SK-N-SH treated with all-trans-retinoic acid at 6 μM for 48 hours (cell line): ENCODE measurements at regions not wholly inside any gene's neighbourhood (a gene's known extent, or its start where the extent isn't known, plus 50 kb on each side); places are given as distances from the start of the nearest gene placed in this dataset.

Experiments
- ATAC-seq: fragments of 200-7000 bp; cut with Tn5 transposase; 3 replicates; pipeline ENCODE4 v1.9.1; 2020; ENCODE audit warnings: mild to moderate bottlenecking, moderate library complexity
- ARNTL ChIP-seq: fragments of 450-650 bp; formaldehyde crosslinking; IDR thresholded peaks from 2 replicates; pipeline ENCODE4 v1.5.0; 2020; ENCODE audit warnings: low read depth, mild to moderate bottlenecking, moderate library complexity, borderline replicate concordance
- BACH2 ChIP-seq: fragments of 250-450 bp; sonication (Bioruptor Pico); IDR thresholded peaks from 2 replicates; pipeline ENCODE4 v1.9.0; 2021; ENCODE audit warnings: mild to moderate bottlenecking, borderline replicate concordance
- CSRNP3 ChIP-seq: fragments of 250-450 bp; sonication (Bioruptor Pico); IDR thresholded peaks from 2 replicates; pipeline ENCODE4 v1.5.1; 2021; ENCODE audit warnings: mild to moderate bottlenecking, moderate library complexity
- GLIS3 ChIP-seq: fragments of 250-450 bp; sonication (Bioruptor Pico); IDR thresholded peaks from 2 replicates; pipeline ENCODE4 v1.5.0; 2020; ENCODE audit warnings: mild to moderate bottlenecking, moderate library complexity
- ISL1 ChIP-seq: fragments of 250-450 bp; sonication (Bioruptor Pico); IDR thresholded peaks from 2 replicates; pipeline ENCODE4 v2.1.2; 2022; ENCODE audit warnings: mild to moderate bottlenecking, moderate library complexity
- OSR1 ChIP-seq: fragments of 250-450 bp; sonication (Bioruptor Pico); IDR thresholded peaks from 2 replicates; pipeline ENCODE4 v1.8.0; 2022; ENCODE audit warnings: moderate library complexity, mild to moderate bottlenecking, inconsistent platforms
- PATZ1 ChIP-seq: fragments of 250-450 bp; sonication (Bioruptor Pico); IDR thresholded peaks from 2 replicates; pipeline ENCODE4 v1.8.0; 2020; ENCODE audit warnings: mild to moderate bottlenecking, moderate library complexity, borderline replicate concordance
- RARB ChIP-seq: fragments of 250-450 bp; sonication (Bioruptor Pico); IDR thresholded peaks from 2 replicates; pipeline ENCODE4 v1.8.0; 2021; ENCODE audit warnings: mild to moderate bottlenecking, moderate library complexity
- TCF4 ChIP-seq: fragments of 250-450 bp; sonication (Bioruptor Pico); IDR thresholded peaks from 2 replicates; pipeline ENCODE4 v1.8.0; 2021; ENCODE audit warnings: mild to moderate bottlenecking, moderate library complexity, borderline replicate concordance
- TOX ChIP-seq: fragments of 250-450 bp; sonication (Bioruptor Pico); IDR thresholded peaks from 2 replicates; pipeline ENCODE4 v1.8.0; 2021; ENCODE audit warnings: mild to moderate bottlenecking, moderate library complexity, borderline replicate concordance
- TSHZ2 ChIP-seq: fragments of 250-450 bp; sonication (Bioruptor Pico); IDR thresholded peaks from 2 replicates; pipeline ENCODE4 v1.5.0; 2020; ENCODE audit warnings: mild to moderate bottlenecking, moderate library complexity
- ZC3H10 ChIP-seq: fragments of 250-450 bp; sonication (Bioruptor Pico); IDR thresholded peaks from 2 replicates; pipeline ENCODE4 v1.5.1; 2021; ENCODE audit warnings: mild to moderate bottlenecking, moderate library complexity
- ZFP30 ChIP-seq: fragments of 450-650 bp; formaldehyde crosslinking; IDR thresholded peaks from 2 replicates; pipeline ENCODE4 v1.5.0; 2022; ENCODE audit warnings: mild to moderate bottlenecking, moderate library complexity
- ZNF565 ChIP-seq: fragments of 450-650 bp; formaldehyde crosslinking; conservative IDR thresholded peaks from 2 replicates; pipeline ENCODE4 v1.5.0; 2020; ENCODE audit warnings: low read depth, mild to moderate bottlenecking, moderate library complexity
- ZNF70 ChIP-seq: fragments of 450-650 bp; formaldehyde crosslinking; IDR thresholded peaks from 2 replicates; pipeline ENCODE4 v1.5.0; 2020; ENCODE audit warnings: mild to moderate bottlenecking, moderate library complexity
- ZNF8 ChIP-seq: fragments of 450-650 bp; formaldehyde crosslinking; IDR thresholded peaks from 2 replicates; pipeline ENCODE4 v1.5.0; 2020; ENCODE audit warnings: mild to moderate bottlenecking, moderate library complexity
- TF ChIP-seq, protein P1 (sequence below): fragments of 250-450 bp; sonication (Bioruptor Pico); IDR thresholded peaks from 2 replicates; pipeline ENCODE4 v1.8.0; 2021; ENCODE audit warnings: low read depth, mild to moderate bottlenecking, moderate library complexity, borderline replicate concordance
- TF ChIP-seq, protein P2 (sequence below): fragments of 250-450 bp; sonication (Bioruptor Pico); IDR thresholded peaks from 2 replicates; pipeline ENCODE4 v1.5.1; 2020; ENCODE audit warnings: low read depth, mild to moderate bottlenecking, moderate library complexity

DNA sequence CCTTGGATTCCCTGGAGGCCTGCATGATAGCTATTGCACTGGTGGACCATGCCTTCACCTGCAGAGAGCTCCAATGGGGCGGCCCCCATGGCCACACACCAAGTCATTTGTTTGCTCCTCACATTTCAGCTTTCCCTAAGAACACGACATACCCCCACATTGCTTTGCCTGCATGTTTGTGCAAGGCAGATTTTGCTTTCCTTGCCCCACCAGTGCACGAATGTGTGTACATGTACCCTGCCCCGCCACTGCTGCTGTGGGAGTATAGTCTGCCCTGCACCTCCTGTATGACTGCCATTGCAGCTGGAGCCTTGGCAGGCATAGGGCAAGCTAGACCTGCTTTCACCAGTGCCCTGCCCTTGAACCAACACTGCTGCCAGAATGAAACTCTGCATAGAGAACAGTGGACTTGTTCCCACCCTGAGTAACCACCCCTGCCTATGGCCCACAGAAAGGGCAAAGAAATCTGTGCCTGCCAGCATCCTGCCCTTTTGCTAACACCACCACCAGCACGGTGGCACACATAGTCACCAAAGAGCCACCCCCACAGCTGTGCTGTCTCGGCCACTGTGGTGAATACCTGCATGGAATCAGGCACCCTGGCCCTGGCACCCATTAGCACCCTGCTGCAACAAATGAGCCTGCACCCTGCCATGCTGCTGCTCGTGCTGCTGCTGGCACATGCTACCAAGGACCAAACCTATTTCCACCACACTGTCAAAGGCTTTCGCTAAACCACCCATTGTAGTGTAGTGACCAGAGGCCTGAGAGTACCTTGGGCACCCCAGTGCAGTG lies 661.7 kb upstream of the FAM241A start:
- no peak for ATAC-seq
- TF ChIP-seq, protein P1, sequence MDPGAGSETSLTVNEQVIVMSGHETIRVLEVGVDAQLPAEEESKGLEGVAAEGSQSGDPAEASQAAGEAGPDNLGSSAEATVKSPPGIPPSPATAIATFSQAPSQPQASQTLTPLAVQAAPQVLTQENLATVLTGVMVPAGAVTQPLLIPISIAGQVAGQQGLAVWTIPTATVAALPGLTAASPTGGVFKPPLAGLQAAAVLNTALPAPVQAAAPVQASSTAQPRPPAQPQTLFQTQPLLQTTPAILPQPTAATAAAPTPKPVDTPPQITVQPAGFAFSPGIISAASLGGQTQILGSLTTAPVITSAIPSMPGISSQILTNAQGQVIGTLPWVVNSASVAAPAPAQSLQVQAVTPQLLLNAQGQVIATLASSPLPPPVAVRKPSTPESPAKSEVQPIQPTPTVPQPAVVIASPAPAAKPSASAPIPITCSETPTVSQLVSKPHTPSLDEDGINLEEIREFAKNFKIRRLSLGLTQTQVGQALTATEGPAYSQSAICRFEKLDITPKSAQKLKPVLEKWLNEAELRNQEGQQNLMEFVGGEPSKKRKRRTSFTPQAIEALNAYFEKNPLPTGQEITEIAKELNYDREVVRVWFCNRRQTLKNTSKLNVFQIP, result no peak
- no peak for TF ChIP-seq OSR1 (CRISPR knock-in tag)
- no peak for TF ChIP-seq TOX
- TF ChIP-seq ZC3H10, result no peak
- no peak for TF ChIP-seq GLIS3 (CRISPR knock-in tag)
- no peak for TF ChIP-seq ZNF70 (CRISPR knock-in tag)
- no peak for TF ChIP-seq ZNF8
- no peak for TF ChIP-seq ZFP30
- no peak for TF ChIP-seq ZNF565 (CRISPR knock-in tag)
- TF ChIP-seq PATZ1, result no peak
- TF ChIP-seq CSRNP3 (CRISPR knock-in tag), result no peak
- TF ChIP-seq, protein P2, sequence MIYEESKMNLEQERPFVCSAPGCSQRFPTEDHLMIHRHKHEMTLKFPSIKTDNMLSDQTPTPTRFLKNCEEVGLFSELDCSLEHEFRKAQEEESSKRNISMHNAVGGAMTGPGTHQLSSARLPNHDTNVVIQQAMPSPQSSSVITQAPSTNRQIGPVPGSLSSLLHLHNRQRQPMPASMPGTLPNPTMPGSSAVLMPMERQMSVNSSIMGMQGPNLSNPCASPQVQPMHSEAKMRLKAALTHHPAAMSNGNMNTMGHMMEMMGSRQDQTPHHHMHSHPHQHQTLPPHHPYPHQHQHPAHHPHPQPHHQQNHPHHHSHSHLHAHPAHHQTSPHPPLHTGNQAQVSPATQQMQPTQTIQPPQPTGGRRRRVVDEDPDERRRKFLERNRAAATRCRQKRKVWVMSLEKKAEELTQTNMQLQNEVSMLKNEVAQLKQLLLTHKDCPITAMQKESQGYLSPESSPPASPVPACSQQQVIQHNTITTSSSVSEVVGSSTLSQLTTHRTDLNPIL (CRISPR knock-in tag), result no peak

DNA sequence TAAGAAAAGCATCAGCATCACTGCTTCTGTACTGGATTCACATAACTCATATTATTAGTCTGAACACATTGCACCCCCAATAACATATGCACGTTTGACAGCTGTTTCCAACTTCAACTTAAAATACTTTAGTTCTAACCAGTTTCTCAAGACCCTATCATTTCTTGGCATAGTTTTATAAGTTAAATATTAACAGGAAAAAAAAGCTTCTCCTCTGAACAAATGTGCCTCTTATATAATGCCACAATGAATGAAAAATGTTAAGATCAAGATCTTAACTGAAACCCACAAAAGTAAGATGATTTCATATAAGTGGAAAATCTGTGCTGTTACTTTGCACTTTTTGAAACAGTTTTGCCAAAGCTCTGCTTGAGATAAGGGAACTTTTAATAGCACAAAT lies 652.8 kb upstream of the FAM241A start:
- no peak for ATAC-seq
- no peak for TF ChIP-seq TOX
- TF ChIP-seq BACH2, result no peak
- TF ChIP-seq, protein P1, result no peak
- no peak for TF ChIP-seq ISL1 (CRISPR knock-in tag)
- TF ChIP-seq ARNTL (CRISPR knock-in tag), result no peak
- TF ChIP-seq TCF4 (CRISPR knock-in tag), result no peak
- TF ChIP-seq ZNF8, result no peak
- no peak for TF ChIP-seq ZC3H10
- TF ChIP-seq ZFP30, result no peak
- TF ChIP-seq CSRNP3 (CRISPR knock-in tag), result no peak
- TF ChIP-seq RARB, result no peak
- TF ChIP-seq, protein P2 (CRISPR knock-in tag), result no peak
- TF ChIP-seq GLIS3 (CRISPR knock-in tag), result no peak
- no peak for TF ChIP-seq TSHZ2
